Left forelimb (tissue), 1 donor: ENCODE measurements at regions not wholly inside any gene's neighbourhood (a gene's known extent, or its start where the extent isn't known, plus 50 kb on each side); places are given as distances from the start of the nearest gene placed in this dataset.

ENCODE experiments used
- DNase-seq: peaks from one replicate; pipeline ENCODE4 v3.0.0-alpha.2; 2018; ENCODE audit warnings: low spot score

DNA sequence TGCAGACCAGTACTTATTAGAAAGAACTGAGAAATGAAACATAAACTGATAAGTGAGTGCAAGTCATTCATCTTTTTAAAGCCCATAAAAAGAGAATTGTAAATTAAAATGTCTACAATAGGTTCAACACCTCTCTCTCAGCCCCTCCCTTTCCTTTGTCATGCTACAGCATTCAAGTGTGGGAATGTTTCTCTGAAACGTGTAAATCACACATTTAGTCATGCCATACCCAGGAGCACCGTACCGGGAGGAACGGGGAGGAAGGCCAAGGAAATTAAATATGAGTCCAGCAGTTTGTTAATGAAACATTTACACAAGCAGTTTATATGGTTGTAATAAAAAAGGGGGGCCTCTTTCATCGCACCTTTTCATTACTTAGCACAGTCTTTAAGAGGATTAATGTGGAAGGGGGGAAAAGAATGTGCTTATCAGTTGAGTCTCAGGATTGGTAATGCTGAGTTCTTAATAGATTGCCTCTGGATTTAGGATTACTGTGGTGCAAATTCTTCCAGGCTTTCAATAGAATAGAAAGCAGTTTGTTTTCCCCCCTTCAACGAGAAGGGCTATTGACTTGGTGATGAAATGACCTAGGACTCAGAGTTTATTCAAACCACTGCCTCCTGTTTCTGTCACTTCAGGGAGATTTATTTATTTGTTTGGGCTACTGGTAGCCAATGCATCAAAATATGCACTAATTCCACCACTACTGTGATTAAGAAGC is 176.0 kb upstream of the ZNF608 start:
- DNase-seq: no peak

DNA sequence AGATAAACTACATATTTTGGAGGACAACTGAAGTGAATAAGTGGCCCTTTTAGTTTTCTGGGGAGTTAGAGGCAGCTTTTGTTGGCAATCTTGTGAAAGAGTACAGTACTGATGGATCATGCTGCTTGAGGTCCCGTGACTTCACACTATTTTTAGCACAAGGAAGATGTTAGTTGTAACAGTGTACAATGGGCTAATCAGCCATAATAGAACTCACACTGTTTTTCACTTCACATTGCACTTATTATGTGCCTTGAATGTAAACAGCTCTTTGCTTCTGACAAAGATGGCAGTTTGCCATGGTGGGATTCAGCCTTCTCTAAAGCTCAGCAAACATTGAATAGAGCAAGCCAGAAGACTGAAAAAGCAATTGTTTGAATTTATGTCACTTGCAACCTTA is 176.7 kb upstream of the ZNF608 start:
- no peak for DNase-seq

DNA sequence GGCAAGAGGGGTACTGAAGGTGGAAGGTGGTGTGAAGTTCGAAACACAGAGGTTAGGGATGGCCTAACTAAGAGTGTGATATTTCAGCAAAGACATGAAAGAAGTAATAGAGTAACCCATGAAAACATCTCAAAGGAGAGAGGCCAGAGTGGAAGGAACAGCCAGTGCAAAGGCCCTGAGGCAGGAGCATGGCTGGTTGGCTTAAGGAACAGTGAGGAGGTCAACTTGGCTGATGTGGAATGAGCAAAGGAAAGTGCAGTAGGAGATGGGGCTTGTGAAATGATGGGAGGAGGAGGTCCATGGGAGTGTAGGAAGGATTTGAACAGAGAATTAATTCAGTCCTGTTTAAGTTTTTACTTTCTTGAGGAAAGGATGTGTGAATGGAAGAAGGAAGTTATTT is 178.3 kb upstream of the ZNF608 start:
- DNase-seq: no peak

DNA sequence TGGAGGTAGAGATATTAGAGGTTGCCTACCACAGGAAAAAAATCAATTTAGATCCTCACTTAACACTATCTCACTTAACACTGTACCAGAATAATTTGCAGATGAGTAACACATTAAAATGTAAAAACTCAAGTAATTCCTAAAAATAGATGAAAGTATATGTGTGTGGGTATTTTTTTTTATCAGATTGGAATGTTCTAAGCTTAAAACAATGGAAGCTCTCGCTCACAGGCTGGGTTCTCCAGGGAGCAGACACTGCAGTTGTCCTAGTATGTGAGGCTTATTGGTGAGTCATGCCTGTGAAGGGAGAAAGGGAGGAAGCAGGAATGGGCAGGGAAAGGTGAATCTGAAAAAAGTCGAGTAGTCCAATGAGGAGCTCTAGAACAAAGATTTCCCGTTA is 181.3 kb upstream of the ZNF608 start:
- no peak for DNase-seq

DNA sequence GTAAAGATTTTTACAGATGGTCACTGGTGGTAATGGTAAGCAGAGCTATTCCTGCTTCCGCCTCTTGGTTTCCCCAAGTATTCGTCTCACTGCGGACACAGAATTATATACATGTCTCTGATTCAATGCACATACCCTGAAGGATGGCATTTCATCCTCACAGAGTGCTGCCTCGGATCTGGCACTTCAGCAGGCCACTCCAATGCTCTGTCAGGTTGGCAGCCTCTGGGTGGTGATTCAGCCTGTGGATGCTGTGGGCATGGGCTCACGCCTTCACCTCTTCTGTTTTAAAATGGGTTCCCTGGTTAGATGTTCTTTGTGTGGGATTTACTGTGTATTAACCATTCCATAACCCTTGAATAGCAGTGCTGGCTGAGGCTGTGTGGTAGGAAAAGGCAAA is 182.6 kb upstream of the ZNF608 start:
- no peak for DNase-seq

DNA sequence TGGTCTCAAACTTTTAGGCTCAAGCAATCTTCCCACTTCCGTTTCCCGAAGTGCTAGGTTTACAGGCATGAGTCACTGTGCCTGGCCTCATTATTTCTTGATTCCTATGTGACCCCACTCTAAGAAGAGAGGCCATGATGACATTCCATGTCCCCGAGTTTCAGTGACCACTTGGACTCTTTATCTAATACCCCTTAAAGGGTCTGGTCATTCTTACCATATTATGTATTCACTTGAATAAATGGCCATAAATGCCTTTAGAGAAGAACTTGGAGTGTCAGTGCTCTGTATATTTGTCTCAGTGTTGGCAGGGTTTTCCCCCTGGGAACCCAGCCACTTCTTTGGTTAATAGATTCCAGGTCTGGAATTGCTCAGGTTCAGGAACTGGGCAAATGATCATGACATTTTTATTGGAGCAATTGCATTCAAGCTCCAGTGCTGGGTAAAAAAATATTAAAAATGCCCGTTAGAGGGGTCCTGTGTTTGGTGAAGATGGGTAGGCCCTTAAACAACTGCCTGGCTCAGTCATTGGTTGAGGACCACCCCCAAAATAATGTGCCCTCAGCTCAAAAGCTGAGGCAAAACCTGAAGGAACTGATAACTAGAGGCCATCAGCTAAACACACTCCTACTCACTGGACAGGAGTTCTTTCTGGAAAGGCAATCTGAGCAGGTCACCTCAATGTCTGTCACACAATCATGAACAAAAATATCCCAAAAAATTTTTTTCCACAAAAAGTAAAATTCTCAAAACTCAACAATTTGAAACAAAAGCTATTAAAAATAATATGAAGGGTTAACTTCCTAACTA is 186.6 kb upstream of the ZNF608 start:
- DNase-seq: no peak

DNA sequence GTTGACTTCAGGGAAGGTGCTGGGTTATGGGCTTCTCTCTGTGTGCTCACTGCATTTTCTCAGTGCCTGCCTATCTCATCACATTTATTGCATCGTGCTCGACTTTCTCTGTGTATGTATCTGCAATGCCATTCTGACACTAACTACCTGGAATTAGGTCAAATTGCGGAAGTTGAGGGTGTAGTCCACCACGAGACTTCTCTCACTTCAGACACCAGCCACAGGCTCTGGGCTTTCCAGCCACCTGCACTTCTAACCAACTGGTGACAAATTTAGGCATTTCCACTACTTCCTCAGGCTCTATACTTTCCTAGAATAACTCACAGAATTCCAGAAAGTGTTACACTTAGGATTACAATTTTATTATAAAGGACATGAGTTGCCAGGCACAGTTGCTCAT is 188.6 kb upstream of the ZNF608 start:
- DNase-seq: no peak

DNA sequence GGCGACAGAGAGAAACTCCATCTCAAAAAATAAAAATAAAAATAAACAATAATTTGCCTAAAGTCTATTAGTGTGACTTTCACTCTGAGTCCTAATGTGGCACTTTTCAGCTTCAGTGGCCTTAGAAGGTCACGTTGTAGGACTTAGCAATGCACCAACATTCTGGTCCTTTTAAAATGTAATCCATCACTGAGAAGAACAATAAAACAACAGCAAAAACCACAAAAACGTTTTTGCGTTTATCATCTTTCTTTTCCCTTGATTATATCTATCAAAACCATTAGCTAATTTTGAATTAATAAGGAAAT is 190.1 kb upstream of the ZNF608 start:
- DNase-seq: no peak

DNA sequence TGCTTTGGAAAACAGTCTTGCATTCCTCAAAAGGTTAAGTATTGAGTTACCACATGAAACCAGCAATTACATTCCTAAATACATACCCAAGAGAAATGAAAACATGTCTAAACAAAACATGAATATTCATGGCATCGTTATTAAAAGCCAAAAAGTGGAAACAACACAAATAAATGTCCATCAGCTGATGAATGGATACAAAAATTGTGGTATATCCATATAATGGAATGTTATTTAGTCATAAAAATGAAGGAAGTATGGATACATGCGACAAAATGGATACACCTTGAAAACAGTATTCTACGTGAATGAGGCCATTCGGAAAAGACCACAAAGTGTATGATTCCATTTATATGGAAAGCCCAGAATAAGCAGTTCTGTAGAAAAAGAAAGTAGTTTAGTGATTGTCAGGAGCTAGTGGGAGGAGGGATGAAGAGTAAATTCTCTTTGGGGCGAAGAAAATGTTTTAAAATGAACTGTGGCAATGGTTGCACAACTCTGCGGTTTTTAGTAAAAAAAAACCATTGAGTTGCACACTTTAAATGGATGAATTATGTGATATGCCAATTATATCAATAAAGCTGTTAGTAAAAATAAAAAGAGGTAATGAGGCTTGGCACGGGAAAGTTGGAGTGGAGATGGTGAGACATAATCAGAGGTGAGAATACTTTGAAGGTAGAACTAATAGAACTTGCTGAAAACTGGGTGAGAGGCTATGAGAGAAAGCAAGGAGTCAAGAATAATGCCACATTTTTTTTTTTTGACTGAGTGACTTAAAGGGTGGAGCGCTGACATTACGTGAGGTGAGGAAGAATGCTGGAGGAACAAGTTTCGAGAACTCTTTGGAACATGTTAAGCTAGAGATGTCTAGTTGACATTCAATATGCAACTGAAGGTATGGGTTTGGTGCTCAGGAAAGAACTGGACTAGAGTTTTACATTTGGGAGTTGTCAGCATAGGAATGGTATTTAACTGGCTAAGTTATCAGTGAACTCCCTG is 194.9 kb upstream of the ZNF608 start:
- DNase-seq: no peak

DNA sequence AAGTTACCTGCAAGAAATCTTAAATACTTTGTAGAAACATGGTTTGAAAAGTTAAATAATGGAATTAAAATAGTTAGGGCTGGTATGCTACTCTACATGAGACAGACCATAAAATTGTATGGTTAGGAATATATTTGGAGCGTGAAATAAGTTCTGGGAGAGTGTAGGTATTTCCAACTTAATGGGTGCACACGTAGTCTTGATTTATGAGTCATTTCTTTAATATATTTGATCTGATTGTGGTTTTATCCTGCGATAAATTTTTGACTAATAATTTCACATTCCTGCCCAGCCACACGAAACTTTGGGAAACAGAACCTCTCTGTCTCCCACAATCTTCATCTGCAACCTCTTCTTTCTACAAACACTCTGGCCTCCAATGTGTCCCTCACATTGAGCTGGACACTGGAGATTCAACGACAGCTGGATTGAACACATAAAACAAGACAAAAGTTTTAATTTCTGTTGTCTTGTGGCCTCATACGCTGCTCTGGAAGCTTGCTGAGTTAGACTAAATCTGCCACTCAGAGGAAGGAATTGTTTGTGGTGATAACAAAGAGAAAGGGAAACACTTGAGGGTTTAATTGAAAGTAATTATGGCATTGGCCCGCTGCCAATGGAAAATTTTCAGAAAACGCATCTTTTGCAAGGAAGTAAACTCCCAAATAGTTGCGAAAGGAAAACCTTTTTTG is 201.8 kb upstream of the ZNF608 start:
- no peak for DNase-seq

DNA sequence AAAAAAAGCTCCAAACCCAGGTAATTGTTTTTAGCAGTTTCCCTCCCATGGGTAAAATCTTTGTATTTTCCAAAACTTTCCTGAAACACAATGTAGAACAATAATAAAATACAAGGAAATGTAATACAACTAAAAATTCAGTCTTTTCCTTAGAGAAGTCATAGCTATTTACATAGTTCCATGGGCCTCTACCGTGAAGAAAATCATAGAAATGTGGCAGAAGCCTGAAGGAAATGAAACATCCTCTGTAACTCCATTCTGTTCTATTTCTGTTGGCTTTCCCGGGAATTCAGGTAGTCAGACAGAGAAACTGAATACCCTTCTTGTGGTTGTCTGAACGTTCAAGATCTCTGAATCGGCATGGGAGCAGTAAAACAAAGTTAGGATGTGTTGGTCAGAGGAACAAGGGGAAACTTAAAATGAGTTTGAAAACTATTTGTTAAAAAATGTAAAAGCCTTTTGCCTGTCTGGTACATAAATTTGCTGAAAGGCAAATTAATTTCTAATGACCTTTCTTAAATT is 202.4 kb upstream of the ZNF608 start:
- DNase-seq: no peak

DNA sequence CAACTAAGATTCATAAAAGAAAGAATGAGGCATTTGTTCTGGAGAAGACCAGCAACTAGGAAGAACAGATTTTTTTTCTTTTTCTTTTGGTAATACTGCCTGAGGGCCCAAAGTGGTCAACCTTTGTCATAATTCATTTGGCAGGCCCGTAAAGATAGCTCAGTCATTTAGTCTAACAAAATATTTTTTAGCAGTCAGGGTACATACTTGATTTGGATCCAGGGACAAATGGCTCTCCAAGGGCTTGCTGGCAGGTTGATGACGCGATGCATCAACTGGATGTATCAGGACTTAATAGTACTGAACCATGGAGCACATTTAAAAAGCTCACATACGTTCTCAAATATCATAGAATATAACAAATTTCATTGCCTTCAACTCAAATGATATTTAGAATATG is 203.4 kb upstream of the ZNF608 start:
- DNase-seq: no peak

DNA sequence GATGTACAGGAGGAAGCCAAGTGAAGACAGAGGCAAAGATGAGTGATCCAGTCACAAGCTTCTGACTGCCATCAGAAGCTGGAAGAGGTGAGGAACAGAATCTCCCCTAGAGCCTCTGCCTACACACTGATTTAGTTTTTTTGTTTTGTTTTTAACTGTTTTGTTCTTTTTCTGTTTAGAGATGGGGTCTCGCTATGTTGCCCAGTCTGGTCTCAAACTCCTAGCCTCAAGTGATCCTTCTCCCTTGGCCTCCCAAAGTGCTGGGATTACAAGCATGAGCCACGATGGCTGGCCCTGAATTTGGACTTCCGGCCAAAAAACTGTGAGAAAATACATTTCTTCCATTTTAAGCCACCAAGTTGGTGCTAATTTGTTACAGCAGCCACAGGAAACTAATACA is 204.7 kb upstream of the ZNF608 start:
- no peak for DNase-seq

DNA sequence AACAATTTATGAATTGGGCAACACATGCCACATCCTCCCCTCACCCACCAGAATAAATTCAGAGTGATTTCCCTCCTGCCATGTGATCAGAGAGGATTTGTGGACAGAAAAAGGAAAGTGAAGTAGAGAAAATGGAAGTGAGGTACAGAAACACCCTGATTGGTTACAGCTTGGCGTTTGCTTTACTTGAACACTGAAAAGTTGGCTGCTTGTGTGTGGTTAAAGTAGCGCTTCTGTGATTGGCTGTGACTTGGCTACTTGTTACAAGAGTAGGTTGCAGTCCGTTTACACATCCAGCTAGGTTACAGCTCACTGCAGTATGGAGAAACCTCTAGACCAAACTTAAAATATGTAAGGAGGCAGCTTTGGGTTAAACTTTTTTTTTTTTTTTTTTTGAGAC is 205.2 kb upstream of the ZNF608 start:
- DNase-seq: no peak

DNA sequence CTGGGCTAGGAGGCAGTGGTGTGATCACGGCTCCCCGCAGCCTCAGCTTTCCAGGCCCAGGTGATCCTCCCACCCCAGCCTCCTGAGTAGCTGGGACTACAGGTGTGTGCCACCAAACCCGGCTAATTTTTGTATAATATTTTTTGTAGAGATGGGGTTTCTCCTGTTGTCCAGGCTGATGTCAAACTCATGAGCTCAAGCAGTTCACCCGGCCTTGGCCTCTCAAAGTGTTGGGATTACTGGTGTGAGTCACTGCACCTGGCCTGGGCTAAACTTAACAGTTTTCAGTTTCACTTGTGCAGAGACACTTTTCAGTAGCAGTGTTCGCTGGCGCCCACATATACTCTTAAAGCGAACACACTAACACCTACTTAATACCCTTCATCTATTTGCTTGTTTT is 205.6 kb upstream of the ZNF608 start:
- no peak for DNase-seq

DNA sequence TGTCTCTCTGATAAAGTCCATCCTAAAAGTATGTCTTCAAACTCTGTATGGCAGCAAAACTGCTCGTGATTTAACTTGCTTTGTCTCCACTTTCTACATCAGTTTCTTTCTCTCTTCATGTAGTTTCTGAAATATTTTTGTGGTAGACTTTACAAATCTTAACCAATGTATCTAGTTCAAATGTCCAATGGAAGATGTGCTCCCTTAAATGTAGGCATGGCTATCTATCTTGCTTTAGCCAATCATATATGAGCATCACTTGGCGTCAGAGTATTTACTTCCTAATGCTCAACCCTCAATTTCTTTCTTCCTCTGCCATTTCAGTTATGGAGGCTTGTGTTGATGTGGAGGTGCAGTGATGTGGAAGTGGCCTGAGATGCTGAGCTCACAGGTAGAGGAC is 206.1 kb upstream of the ZNF608 start:
- no peak for DNase-seq

DNA sequence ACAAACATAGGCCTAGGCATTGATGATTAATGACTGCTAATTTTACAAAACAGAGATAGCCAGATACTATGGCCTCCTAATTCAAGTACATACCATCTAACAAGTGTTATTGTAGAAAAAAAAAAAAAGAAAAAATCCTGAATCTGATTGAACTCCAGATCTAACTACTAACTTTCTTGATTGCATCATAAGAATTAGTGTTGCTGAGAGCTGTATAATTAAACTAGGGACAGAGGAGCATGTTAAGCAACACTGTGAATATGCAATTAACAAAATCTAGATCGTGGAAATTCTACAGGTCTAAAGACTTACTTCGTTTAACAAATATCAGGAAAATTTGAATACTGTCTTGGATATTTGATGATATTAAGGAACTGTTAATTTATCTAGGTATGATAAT is 208.3 kb upstream of the ZNF608 start:
- no peak for DNase-seq

DNA sequence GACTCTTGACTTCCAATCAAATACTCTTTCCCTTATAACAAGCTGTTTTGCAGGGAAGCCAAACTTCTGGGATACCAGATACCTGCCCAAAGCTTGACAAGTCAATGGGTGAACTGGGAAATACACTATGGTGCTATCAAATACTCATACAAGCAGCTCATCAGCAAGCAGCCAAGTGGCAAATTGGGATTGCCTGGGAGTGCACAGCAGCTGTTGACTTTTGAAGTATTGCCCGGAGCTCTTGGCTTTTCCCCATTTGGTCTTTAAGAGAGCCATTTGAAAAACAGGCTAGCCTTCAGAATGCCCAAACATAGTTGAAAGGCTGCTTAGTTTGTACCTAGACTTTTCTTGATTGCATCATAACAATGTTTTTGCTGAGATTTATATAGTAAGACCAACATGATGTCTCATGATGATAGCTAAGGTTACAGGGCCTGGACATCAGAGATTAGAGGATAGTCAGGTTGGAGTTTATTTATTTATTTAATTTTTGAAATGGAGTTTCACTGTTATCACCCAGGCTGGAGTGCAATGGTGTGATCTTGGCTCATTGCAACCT is 210.1 kb upstream of the ZNF608 start:
- no peak for DNase-seq

DNA sequence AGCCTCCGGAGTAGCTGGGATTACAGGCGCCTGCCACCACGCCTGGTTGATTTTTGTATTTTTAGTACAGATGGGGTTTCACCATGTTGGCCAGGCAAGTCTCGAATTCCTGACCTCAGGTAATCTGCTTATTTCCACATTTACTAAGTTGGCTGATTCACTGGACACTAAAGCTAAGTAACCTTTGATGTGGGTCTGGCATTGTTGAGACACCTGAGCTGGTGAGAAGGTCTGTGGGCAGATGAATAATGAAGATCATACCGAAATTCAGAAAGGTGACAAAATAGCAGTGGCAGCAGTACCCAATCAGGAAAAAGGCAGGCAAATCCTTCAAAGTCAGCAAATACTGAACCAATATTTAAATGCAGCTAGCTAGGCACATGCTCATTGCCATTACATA is 210.6 kb upstream of the ZNF608 start:
- DNase-seq: no peak

DNA sequence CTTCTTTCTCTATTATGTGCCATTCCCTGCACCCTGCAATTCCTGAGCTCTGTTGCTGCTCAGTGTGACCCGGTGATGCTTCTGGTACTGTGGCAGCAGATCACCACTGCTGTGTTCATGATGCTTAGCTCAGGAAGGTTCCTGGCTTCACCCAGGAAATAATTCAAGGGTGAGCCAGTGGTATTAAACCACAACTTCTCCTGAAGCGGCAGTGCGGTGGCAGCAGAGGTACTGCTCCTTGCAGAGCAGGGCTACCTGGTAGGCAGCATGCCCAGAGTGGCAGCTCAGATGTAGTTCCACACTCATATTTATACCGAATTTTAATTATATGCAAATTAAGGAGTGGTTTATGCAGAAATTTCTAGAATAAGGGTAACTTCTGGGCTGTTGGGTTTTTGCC is 213.8 kb upstream of the ZNF608 start:
- no peak for DNase-seq

DNA sequence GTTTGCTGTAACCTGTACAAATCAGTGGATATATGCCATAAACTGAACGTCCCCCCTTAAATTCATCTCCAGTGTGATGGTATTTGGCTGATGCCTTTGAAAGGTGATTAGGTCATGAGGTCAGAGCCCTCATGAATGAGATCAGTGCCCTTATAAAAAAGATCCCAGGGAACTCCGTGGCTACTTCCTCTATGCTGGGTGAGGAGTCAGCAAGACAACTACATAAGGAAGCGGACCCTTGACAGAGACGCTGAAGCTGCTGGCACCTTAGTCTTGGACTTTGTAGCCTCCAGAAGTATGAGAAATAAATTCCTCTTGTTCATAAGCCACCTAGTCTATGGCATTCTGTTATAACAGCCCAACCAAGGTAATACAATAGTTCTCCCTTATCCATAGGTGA is 215.1 kb upstream of the ZNF608 start:
- no peak for DNase-seq

DNA sequence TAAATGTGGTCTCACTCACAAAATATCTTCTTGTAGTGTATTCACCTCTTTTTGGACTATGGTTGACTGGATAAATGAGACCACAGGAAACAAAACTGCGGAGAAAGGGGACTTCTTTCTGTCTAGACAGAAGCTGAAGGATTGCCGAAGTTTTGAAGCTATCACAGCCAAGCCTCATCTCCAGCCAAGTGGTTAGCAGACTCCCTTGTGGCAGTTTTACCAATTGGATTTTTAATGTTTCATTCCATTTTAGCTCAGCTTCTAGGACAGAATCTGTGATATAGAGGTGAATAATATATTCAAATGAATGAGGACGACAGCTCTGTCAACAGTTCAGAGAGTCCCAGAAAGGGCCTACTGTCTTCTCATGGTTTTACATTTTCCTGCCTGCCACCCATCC is 215.7 kb upstream of the ZNF608 start:
- no peak for DNase-seq
